GM19351 (cell line): ENCODE measurements at regions not wholly inside any gene's neighbourhood (a gene's known extent, or its start where the extent isn't known, plus 50 kb on each side); places are given as distances from the start of the nearest gene placed in this dataset.
"Not testable (repeated sequence)": the region's sequence is repeated elsewhere in the genome, so short reads cannot be mapped to it uniquely, and the experiment has no call there.

Experiments
- ATAC-seq: cut with Tn5 transposase; IDR thresholded peaks from one replicate; pipeline ENCODE4 v1.9.1; 2021; ENCODE audit warnings: mild to moderate bottlenecking, moderate library complexity; ENCODE audit not compliant: unreplicated experiment

GRCh38 chr16:51298800-51299199, 147.7 kb upstream of the SALL1 start:
- ATAC-seq: no peak

DNA sequence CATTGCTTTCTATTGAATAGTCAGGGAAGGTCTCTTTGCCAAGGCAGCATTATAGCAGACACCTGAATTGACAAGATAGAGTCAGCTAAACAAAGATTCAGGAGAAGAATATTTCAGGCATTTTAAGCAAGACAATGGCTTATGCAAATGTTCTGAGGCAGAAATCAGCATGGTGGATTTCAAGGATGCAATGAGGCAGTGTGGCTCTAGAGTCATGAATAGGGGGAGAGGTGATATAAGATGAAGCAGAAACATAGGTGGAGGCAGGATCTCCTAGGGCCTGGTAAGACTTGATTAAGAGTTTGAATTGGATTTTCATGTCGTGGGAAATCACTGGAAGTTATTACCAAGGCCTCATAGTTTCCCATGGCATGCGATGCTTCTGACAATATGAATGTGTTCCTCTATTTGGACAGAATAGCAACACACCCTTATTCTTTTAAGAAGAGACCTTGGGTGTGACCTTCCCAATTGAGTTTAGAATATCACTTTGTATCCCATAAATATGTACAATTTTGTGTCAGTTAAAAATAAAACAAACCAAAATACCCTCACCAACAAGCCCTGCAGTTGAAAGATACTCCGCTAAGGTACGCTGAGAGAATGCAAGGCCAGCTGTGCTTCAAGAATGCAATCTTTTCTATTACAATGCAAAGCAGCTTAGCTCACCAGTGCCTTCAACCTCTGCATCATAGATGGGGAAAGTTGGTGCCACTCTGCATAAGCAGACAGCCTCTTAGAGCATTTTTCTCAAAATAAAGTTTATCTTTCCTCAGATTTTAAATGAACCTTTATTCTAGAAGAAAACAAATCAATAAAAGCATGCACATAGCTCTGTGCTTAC, 139.6 kb upstream of the SALL1 start:
- ATAC-seq: no peak

DNA sequence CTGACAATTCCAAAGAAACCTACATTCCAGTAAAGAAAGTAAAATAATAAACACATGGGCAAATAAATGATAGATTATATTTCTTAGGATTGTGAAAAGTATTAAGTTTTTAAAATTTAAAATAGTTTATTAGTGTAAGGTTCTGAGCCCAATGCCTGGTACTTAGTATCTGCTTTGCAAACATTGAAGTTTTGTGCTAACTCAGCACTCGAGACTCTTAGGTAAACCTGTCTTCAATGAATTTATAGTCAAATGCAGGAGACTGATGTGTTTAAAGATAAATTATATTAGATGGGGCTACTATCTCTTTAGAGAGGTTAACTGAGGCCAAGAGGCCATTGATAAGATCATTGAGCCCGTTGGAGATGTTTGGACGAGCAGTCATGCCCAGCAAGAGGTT, 138.3 kb upstream of the SALL1 start:
- ATAC-seq: no peak

DNA sequence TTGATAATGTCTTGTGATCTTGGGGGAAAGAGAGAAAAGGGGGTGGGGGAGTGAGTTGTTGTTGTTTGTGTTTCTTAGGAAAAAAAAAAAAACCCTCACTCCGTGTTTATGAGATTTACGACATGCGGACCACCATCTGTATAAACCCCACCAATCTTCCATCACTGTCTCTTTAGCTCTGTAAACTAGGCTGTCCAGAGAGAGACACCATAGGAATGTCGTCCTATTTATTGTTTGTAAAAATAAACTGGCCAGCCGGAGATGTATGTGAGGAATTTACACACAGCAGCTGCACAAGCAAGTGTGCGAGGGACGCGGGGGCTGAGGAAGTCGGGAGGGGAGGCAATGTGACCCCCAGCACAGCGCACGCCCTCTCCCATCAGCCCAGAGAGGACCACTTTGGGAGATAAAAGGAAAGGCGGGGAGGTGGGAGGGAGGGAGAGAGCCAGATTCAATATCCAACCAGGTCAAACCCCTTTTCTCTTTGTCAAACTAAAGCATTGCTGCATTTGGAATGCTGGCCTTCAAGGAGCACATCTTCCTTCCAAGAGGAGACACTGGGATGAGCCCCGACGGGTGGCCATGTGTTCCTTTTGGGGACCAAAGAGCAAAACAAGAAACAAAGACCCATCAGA, 136.2 kb upstream of the SALL1 start:
- no peak for ATAC-seq

GRCh38 chr16:51286272-51286671, 135.2 kb upstream of the SALL1 start:
- ATAC-seq: no peak

DNA sequence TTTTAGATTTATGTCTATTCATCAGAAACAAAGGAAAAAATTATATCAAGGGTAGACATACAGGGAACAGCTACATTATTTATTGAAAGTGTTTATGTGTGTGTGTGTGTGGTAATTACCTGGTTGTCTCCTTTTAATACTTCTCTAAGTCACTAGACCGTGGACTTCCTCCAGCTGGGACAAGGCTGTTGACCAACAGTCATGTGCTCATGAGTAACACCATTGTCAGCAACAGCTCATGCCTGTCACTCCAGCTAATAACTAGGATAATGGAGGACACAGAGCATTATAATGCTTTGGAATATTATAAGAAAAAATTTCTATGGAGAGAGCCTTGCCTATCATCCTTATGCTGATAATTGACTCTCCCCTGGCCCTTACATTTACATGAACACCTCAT, 125.3 kb upstream of the SALL1 start:
- no peak for ATAC-seq

DNA sequence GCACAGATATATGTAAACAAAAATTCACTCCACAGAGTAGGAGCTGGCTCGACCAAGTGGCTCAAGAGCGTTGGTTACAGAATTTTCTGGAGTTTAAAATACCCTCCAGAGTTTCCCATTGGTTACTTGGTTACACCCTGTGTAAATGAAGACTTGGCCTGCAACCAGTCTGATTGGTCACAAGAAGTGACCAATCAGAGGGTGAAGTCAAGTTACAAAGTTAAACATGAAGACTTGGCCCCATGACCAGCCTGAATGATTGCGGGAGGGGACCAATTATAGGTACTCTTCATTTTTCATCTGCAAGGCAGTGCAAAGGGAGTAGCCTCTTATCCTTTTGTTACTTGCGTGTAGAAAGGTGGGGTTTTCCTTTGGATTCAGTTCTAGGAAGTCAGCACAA, 121.3 kb upstream of the SALL1 start:
- no peak for ATAC-seq

GRCh38 chr16:51271156-51271701, 120.2 kb upstream of the SALL1 start:
- no peak for ATAC-seq

DNA sequence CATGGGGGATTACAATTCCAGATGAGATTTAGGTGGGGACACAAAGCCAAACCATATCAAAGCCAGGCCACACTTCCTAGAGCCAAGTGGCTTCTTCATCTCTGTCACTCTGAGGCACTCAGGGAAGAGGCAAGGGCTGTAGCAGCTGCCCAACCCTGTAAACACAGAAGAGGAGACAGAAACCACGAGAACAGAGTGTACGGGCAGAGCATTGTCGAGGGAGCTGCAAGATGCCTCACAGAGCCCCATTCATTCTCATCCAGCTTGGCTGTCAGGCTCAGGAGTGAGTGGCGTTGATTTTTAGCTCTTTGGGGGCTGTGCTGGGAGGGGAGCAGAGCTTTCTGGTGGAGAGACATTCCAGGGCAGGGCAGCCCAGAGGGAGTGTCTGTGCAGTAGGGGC, 117.2 kb upstream of the SALL1 start:
- ATAC-seq: no peak

- no peak for ATAC-seq
Observed at GRCh38 chr16:51267681-51268080, 116.6 kb upstream of the SALL1 start.

- ATAC-seq: no peak
Observed at GRCh38 chr16:51262428-51262827, 111.4 kb upstream of the SALL1 start.

DNA sequence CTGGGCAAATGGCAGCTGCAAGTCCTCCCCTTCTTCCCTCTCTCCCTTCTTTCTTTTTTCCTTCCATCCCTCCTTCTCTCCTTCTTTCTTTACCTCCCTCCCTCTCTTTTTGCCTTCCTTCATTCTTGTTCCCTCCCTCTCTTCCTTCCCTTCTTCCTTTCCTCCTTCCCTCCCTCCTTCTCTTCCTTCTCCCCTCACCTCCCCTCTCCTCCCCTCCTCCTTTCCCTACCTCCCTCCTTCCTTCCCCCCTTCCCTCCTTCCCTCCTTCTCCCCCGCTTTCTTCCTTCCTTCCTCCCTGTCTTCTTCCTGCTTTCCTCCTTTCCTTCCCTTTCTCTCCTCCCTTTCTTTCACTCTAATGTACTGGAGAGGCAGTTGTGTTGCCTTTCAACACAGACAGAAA, 110.8 kb upstream of the SALL1 start:
- no peak for ATAC-seq

- ATAC-seq: no peak
Observed at GRCh38 chr16:51255349-51255972, 104.4 kb upstream of the SALL1 start.

DNA sequence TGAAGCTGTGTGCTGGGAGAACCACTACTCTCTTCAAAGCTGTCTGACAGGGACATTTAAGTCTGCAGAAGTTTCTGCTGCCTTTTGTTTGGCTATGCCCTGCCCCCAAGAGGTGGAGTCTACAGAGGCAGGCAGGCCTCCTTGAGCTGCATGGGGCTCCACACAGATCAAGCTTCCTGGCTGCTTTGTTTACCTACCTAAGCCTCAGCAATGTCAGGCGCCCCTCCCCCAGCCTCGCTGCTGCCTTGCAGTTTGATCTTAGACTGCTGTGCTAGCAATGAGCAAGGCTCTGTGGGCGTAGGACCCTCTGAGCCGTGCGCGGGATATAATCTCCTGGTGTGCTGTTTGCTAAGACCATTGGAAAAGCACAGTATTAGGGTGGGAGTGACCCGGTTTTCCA, 103.3 kb upstream of the SALL1 start:
- not testable (repeated sequence) for ATAC-seq

DNA sequence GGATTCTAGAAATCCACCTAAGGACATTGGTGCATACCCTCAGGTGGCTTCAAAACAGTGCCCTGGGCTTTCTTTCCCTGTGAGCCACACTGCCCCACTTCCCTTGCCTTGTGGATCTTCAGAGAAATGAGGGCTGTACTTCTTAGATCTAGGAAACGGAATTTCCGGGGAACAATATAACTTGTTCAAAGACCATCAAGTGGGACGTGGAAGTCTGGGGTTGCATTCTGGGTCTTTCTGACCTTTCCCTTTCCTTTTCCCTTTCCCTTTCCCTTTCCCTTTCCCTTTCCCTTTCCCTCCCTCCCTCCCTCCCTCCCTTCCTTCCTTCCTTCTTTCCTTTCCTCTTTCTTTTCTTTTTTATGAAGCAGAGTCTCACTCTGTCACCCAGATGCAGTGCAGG, 97.1 kb upstream of the SALL1 start:
- no peak for ATAC-seq

DNA sequence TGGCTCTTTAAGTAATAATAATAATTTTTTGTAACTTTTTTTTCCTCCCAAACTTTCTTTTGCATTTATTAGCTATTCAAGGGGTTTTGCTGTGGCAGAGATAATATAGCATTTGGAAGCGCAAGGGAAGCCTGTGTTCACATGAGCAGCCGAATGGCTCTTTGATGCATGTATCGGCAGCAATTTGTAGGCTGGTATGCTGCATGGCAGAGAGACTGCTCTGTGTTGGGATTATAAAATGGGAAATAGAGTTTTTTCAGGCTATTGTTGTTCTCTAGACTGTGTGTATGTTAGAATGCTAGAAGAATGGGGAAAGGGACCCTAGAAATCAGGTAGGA, 94.6 kb upstream of the SALL1 start:
- no peak for ATAC-seq

GRCh38 chr16:51244887-51245657, 94.0 kb upstream of the SALL1 start:
- no peak for ATAC-seq

GRCh38 chr16:51243936-51244436, 92.9 kb upstream of the SALL1 start:
- no peak for ATAC-seq

GRCh38 chr16:51242296-51242994, 91.4 kb upstream of the SALL1 start:
- ATAC-seq: no peak

- ATAC-seq: no peak
Observed at GRCh38 chr16:51239196-51239595, 88.1 kb upstream of the SALL1 start.
